ENCODE measurements at regions not wholly inside any gene's neighbourhood (a gene's known extent, or its start where the extent isn't known, plus 50 kb on each side); places are given as distances from the start of the nearest gene placed in this dataset.

DNA sequence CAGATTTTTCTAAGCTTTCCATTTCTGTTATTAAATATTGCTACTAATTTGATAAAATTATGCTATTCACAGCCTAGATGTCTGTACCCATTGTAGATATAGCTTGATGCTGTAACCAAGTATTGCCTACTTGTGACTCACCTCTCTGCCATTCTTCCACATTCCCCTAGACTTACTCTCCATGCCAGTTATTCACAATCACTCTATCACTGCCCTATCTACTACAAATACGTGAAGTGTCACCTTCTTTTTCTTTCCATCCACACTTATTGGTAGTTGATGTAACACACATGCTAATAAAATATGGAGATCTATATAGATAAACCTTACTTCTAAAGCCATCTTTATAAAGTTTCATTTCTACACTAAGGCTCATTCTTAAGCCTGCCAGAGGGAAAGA is 179.4 kb upstream of the PACRGL start:
- TF ChIP-seq POLR2AphosphoS5 (IDR thresholded peaks at IDR 0.05; ENCODE audit: low read depth, low read length): no peak
- TF ChIP-seq, protein P1, sequence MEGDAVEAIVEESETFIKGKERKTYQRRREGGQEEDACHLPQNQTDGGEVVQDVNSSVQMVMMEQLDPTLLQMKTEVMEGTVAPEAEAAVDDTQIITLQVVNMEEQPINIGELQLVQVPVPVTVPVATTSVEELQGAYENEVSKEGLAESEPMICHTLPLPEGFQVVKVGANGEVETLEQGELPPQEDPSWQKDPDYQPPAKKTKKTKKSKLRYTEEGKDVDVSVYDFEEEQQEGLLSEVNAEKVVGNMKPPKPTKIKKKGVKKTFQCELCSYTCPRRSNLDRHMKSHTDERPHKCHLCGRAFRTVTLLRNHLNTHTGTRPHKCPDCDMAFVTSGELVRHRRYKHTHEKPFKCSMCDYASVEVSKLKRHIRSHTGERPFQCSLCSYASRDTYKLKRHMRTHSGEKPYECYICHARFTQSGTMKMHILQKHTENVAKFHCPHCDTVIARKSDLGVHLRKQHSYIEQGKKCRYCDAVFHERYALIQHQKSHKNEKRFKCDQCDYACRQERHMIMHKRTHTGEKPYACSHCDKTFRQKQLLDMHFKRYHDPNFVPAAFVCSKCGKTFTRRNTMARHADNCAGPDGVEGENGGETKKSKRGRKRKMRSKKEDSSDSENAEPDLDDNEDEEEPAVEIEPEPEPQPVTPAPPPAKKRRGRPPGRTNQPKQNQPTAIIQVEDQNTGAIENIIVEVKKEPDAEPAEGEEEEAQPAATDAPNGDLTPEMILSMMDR (IDR thresholded peaks at IDR 0.05): no peak
